GM12865 (cell line): ENCODE measurements at regions not wholly inside any gene's neighbourhood (a gene's known extent, or its start where the extent isn't known, plus 50 kb on each side); places are given as distances from the start of the nearest gene placed in this dataset.
"Not testable (repeated sequence)": the region's sequence is repeated elsewhere in the genome, so short reads cannot be mapped to it uniquely, and the experiment has no call there.

Experiments
- DNase-seq: peaks from one replicate; pipeline ENCODE4 v3.0.0; 2010; ENCODE audit warnings: low read depth
- H3K4me3 ChIP-seq: 2 replicates; pipeline ENCODE4 v1.5.1; 2011; ENCODE audit warnings: mild to moderate bottlenecking, low read depth, low read length, control low read depth
- CTCF ChIP-seq: IDR thresholded peaks from 2 replicates; pipeline ENCODE4 v1.5.1; 2011; ENCODE audit warnings: low read length, control low read depth, low read depth, inconsistent platforms; ENCODE audit not compliant: insufficient read depth; ENCODE audit errors: missing control alignments

- not testable (repeated sequence) for H3K4me3 ChIP-seq, DNase-seq
Measured at GRCh38 chrX:128000033-128000432, 52.2 kb downstream of the ACTRT1 start.

- no peak overlapping the region for H3K4me3 ChIP-seq
- no peak for TF ChIP-seq CTCF
- DNase-seq, result no peak
Measured at GRCh38 chrX:127963696-127964095, 88.5 kb downstream of the ACTRT1 start.

GRCh38 chrX:127947450-127947849, 104.8 kb downstream of the ACTRT1 start:
- no peak overlapping the region for H3K4me3 ChIP-seq
- no peak for TF ChIP-seq CTCF
- DNase-seq, result no peak

GRCh38 chrX:127943571-127943970, 108.6 kb downstream of the ACTRT1 start:
- DNase-seq, result no peak
- H3K4me3 ChIP-seq, result no peak overlapping the region
- no peak for TF ChIP-seq CTCF

GRCh38 chrX:127908384-127908783, 143.8 kb downstream of the ACTRT1 start:
- TF ChIP-seq CTCF, result no peak
- H3K4me3 ChIP-seq, result no peak overlapping the region
- DNase-seq, result no peak

- DNase-seq, result no peak
- no peak overlapping the region for H3K4me3 ChIP-seq
- no peak for TF ChIP-seq CTCF
Measured at GRCh38 chrX:127888767-127889166, 163.4 kb downstream of the ACTRT1 start.

- DNase-seq, result no peak
- no peak for TF ChIP-seq CTCF
- H3K4me3 ChIP-seq, result no peak overlapping the region
Measured at GRCh38 chrX:127884921-127885320, 167.3 kb downstream of the ACTRT1 start.

GRCh38 chrX:127879585-127879984, 172.6 kb downstream of the ACTRT1 start:
- TF ChIP-seq CTCF, result no peak
- no peak for DNase-seq
- H3K4me3 ChIP-seq, result no peak overlapping the region
